Fibroblast of skin of right biceps (primary cell): ENCODE measurements at regions not wholly inside any gene's neighbourhood (a gene's known extent, or its start where the extent isn't known, plus 50 kb on each side); places are given as distances from the start of the nearest gene placed in this dataset.

Experiments
- DNase-seq: peaks from one replicate; pipeline ENCODE4 v3.0.0-alpha.2; 2013

DNA sequence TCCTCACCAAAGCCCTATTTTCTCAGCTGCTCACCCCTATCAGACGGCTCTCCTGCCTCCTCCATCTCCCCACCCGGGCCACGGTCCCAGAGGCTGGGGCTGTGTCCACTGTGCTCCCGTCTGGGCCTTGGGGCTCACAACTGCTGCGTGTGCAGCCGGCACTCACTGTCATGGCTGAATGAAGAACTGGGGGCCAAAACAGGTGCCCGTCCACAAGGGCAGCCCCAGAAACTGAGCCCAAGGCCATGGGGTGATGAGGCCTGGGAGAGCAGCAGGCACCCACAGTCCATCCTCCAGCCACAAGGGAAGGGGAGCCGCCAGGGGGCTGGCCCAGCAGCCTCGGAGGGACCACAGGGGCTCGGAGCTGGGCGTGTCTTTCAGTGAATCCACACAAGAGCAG, 159.5 kb downstream of the DLL1 start:
- no peak for DNase-seq

- no peak for DNase-seq
Observed at GRCh38 chr6:170130771-170131241, 160.1 kb downstream of the DLL1 start.

GRCh38 chr6:170130201-170130621, 160.7 kb downstream of the DLL1 start:
- no peak for DNase-seq

DNA sequence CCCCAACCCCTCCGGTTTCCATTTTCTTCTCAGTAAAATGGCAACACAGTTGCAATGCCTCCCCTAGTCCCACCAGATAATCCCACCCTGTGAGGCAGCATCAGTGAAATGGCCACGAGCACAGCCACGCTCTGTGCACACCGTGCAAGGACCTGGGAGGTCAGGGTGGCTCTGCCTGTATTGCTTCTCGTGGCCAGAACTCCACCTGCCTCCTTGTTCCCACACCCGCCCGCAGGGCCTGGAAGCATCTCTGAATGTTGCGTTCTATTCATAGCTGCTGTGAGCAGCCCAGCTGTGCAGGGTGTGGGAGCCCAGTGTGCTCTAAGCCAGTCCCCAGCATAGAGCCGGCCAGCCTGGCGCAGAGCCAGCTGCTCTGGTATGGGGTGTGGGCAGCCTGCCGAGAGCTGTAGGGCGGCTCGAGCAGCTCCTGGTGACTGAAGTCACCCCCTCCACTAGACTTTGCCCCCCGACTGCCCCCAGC, 161.1 kb downstream of the DLL1 start:
- DNase-seq = no peak

GRCh38 chr6:170128811-170129681, 161.8 kb downstream of the DLL1 start:
- no peak for DNase-seq

DNA sequence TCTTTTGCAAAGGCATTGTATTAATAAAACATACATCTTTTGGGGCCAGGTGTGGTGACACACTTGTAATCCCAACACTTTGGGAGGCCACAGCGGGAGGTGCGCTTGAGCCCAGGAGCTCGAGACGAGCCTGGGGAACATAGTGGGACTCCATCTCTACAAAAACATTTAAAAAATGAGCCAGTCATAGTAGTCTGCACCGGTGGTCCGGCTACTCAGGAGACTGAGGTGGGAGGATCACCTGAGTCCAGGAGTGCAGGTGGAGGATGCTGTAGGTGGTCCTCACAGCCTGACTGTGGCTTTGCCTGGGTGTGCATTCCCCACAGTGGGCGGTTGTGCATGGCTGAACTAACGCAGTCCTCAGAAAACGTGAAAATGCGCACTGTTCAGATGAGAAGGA, 162.5 kb downstream of the DLL1 start:
- DNase-seq = no peak

GRCh38 chr6:170127151-170127550, 163.7 kb downstream of the DLL1 start:
- no peak for DNase-seq

GRCh38 chr6:170125456-170126300, 165.2 kb downstream of the DLL1 start:
- no peak for DNase-seq

GRCh38 chr6:170124836-170125235, 166.0 kb downstream of the DLL1 start:
- no peak for DNase-seq

GRCh38 chr6:170124150-170124549, 166.7 kb downstream of the DLL1 start:
- no peak for DNase-seq

DNA sequence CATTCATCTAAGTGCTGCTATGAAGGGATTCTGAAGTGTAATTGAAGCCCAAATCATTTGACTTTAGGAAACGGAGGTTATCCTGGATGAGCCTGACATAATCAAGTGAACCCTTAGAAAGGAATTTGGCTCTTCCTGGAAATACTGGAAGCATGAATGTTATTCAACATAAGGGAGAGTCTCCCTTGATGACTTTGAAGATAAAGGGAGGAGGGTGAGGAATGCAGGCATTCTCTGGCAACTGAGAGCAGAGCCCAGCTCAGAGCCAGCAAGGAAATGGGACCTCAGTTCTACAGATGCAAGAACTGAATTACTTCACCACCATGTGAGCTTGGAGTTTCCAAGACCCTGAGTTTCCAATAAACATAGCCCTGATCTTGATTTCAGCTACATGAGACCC, 168.2 kb downstream of the DLL1 start:
- no peak for DNase-seq

DNA sequence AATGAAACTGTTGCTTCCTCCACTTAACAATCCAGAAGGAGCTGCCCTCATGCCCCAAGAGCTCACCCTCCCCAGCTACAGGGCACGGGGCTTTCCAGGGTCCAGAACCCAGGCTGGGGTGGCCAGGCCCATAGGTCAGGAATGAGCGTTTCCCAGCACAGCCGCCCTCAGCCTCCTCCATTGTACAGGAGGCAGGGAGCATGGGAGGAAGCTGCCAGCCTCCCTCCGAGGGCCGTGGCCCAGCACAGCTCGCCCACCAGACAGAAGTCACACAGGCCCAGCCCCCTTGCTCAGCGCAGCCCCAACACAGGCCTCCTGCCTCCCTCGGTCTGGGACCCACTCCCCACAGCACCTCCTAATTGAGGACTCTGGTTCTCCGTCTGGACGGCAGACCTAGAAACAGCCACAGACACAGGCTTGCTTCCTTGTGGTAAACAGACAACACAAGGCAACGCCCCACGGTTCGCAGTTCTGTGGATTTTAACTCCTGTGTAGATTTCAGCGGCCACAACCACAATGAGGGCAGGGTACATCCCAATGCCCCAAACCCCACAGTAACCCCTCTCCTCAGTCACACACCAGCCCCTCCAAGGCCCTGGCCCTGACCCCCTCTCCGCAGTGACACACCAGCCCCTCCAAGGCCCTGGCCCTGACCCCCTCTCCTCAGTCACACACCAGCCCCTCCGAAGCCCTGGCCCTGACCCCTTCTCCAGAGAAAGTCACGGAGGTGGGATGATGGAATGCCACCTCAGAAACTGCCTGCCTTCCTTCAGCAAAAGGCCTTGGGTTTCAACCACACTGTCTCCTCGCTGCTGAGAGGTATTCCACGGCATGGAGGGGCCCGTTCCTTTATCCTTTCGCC, 173.5 kb downstream of the DLL1 start:
- no peak for DNase-seq

- DNase-seq = no peak
Observed at GRCh38 chr6:170116636-170117035, 174.2 kb downstream of the DLL1 start.

GRCh38 chr6:170114956-170115855, 175.7 kb downstream of the DLL1 start:
- no peak for DNase-seq

- no peak for DNase-seq
Observed at GRCh38 chr6:170114187-170114945, 176.5 kb downstream of the DLL1 start.

GRCh38 chr6:170113141-170113540, 177.7 kb downstream of the DLL1 start:
- DNase-seq = no peak

DNA sequence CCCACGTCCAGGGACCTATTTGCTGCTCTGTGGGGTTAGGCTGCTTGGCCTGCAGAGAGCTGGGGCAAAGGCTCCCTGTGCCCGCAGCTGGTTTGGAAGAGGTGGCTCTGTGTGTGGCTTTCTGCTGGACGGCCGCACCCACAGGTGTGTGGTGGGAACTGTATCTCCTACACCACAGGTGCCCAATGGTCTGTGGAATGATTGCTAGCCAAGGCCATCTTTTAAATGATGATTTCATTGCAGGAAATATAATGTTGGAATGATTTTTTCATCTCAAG, 178.4 kb downstream of the DLL1 start:
- no peak for DNase-seq

GRCh38 chr6:170111816-170112582, 178.9 kb downstream of the DLL1 start:
- no peak for DNase-seq

GRCh38 chr6:170111141-170111664, 179.7 kb downstream of the DLL1 start:
- DNase-seq = no peak
